ENCODE measurements at regions not wholly inside any gene's neighbourhood (a gene's known extent, or its start where the extent isn't known, plus 50 kb on each side); places are given as distances from the start of the nearest gene placed in this dataset.

- Mint-ChIP-seq H3K9me3 (ENCODE audit: unreplicated experiment) (no peaks in the 10 kb centered on the region), H3K4me3 (ENCODE audit: unreplicated experiment) (no peak overlapping the region), H3K4me1 (ENCODE audit: insufficient read depth, unreplicated experiment) (no peaks in the 10 kb centered on the region), H3K27me3 (ENCODE audit: insufficient read depth, unreplicated experiment) (no peaks in the 10 kb centered on the region), H3K27ac (ENCODE audit: low read depth, unreplicated experiment) (no peak overlapping the region), H3K36me3 (ENCODE audit: insufficient read depth, unreplicated experiment) (no peaks in the 10 kb centered on the region)
- ChIA-PET POLR2A (interaction anchor here (0.6 kb wide), 1 partner anchor 1595 kb away, joined by 3 read pairs; no protein-coding TSS in a partner anchor), CTCF (interaction anchor here (1.1 to 3.3 kb wide), 5 partner anchors 15 to 452 kb away, joined by 3 to 17 read pairs (median 3); no protein-coding TSS in a partner anchor)
- TF ChIP-seq, protein P1, sequence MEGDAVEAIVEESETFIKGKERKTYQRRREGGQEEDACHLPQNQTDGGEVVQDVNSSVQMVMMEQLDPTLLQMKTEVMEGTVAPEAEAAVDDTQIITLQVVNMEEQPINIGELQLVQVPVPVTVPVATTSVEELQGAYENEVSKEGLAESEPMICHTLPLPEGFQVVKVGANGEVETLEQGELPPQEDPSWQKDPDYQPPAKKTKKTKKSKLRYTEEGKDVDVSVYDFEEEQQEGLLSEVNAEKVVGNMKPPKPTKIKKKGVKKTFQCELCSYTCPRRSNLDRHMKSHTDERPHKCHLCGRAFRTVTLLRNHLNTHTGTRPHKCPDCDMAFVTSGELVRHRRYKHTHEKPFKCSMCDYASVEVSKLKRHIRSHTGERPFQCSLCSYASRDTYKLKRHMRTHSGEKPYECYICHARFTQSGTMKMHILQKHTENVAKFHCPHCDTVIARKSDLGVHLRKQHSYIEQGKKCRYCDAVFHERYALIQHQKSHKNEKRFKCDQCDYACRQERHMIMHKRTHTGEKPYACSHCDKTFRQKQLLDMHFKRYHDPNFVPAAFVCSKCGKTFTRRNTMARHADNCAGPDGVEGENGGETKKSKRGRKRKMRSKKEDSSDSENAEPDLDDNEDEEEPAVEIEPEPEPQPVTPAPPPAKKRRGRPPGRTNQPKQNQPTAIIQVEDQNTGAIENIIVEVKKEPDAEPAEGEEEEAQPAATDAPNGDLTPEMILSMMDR (IDR thresholded peaks at IDR 0.05; ENCODE audit: unreplicated experiment) = no peak
- BruUV-seq (replicated peaks) = no TSS peak
- intact Hi-C loops (cut with micrococcal nuclease) = no loop called here
- no peak for DNase-seq (ENCODE audit: unreplicated experiment)
Measured at GRCh38 chr5:164051745-164052144, 546.3 kb downstream of the MAT2B start.

GRCh38 chr5:164052536-164053093 lies 547.2 kb downstream of the MAT2B start:
- CTCF ChIA-PET = interaction anchor here (1.1 to 3.3 kb wide), 5 partner anchors 8 to 451 kb away, joined by 3 to 17 read pairs (median 3); no protein-coding TSS in a partner anchor
- no peak overlapping the region for H3K4me3 Mint-ChIP-seq (ENCODE audit: unreplicated experiment)

DNA sequence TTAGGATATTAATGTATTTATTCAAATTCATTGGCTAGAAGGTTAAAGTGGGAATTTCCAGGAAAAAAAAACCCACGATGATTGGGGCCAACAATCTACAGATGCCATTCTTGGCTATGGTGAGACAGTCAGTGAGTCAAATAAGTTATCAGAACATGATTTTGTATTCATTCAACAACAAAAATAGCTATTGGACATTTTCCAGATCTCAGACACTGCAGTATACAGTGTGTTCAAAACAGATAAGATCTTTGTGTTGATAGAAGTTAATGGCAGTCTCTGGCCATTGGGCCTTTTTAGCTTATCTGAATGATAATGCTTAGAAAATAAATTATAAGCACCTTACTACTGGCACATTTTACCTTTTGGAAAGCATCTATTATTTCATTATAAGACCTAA lies 547.7 kb downstream of the MAT2B start:
- no peak overlapping the region for H3K27ac Mint-ChIP-seq (ENCODE audit: low read depth, unreplicated experiment)
- TF ChIP-seq, protein P1 (IDR thresholded peaks at IDR 0.05; ENCODE audit: unreplicated experiment) = no peak
- H3K4me1 Mint-ChIP-seq (ENCODE audit: insufficient read depth, unreplicated experiment) = no peaks in the 10 kb centered on the region
- intact Hi-C loops (cut with micrococcal nuclease) = no loop called here
- no peaks in the 10 kb centered on the region for H3K27me3 Mint-ChIP-seq (ENCODE audit: insufficient read depth, unreplicated experiment)
- DNase-seq (ENCODE audit: unreplicated experiment) = no peak
- POLR2A ChIA-PET = interaction anchor here (0.5 kb wide), 1 partner anchor 17 kb away, joined by 3 read pairs; no protein-coding TSS in a partner anchor
- no peak overlapping the region for H3K4me3 Mint-ChIP-seq (ENCODE audit: unreplicated experiment)
- CTCF ChIA-PET = interaction anchor here (0.6 to 3.3 kb wide), 6 partner anchors 8 to 451 kb away, joined by 3 to 17 read pairs (median 3); no protein-coding TSS in a partner anchor
- no TSS peak for BruUV-seq (replicated peaks)
- H3K36me3 Mint-ChIP-seq (ENCODE audit: insufficient read depth, unreplicated experiment) = no peaks in the 10 kb centered on the region
- H3K9me3 Mint-ChIP-seq (ENCODE audit: unreplicated experiment) = no peaks in the 10 kb centered on the region

More at GRCh38 chr5:164052536-164053093, 547.2 kb downstream of the MAT2B start:
- no TSS peak for BruUV-seq (replicated peaks)
- Mint-ChIP-seq H3K27me3 (ENCODE audit: insufficient read depth, unreplicated experiment) (no peaks in the 10 kb centered on the region), H3K27ac (ENCODE audit: low read depth, unreplicated experiment) (no peak overlapping the region), H3K4me1 (ENCODE audit: insufficient read depth, unreplicated experiment) (no peaks in the 10 kb centered on the region), H3K9me3 (ENCODE audit: unreplicated experiment) (no peaks in the 10 kb centered on the region), H3K36me3 (ENCODE audit: insufficient read depth, unreplicated experiment) (no peaks in the 10 kb centered on the region)
- intact Hi-C loops (cut with micrococcal nuclease) = no loop called here
- DNase-seq (ENCODE audit: unreplicated experiment) = peak; percentile 9
- POLR2A ChIA-PET = no interaction called here
- TF ChIP-seq, protein P1 (IDR thresholded peaks at IDR 0.05; ENCODE audit: unreplicated experiment) = no peak

DNA sequence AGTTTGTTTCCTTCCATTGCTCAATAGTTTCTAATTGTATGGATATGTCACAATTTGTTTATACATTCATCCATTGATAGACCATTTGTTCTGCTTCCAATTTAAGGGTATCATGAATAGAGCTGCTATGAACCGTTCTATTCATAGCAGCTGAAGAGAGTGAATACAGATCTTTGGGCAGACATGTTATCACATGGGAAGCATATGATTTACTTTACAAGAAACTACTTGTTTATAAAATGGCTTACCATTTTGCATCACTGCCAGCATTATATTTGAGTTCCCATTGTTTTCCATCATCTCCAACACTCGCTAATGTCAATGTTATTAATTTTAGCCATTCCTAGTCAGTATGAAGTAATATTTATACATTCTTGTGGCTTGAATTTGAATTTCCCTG lies 549.0 kb downstream of the MAT2B start:
- no peaks in the 10 kb centered on the region for H3K36me3 Mint-ChIP-seq (ENCODE audit: insufficient read depth, unreplicated experiment)
- DNase-seq (ENCODE audit: unreplicated experiment) = no peak
- intact Hi-C loops (cut with micrococcal nuclease) = no loop called here
- H3K9me3 Mint-ChIP-seq (ENCODE audit: unreplicated experiment) = no peaks in the 10 kb centered on the region
- CTCF ChIA-PET = interaction anchor here (0.6 kb wide), 1 partner anchor 452 kb away, joined by 7 read pairs; no protein-coding TSS in a partner anchor
- H3K27ac Mint-ChIP-seq (ENCODE audit: low read depth, unreplicated experiment) = no peak overlapping the region
- POLR2A ChIA-PET = interaction anchor here (0.6 kb wide), 1 partner anchor 32 kb away, joined by 3 read pairs; no protein-coding TSS in a partner anchor
- no TSS peak for BruUV-seq (replicated peaks)
- no peaks in the 10 kb centered on the region for H3K4me1 Mint-ChIP-seq (ENCODE audit: insufficient read depth, unreplicated experiment)
- H3K27me3 Mint-ChIP-seq (ENCODE audit: insufficient read depth, unreplicated experiment) = no peaks in the 10 kb centered on the region
- H3K4me3 Mint-ChIP-seq (ENCODE audit: unreplicated experiment) = no peak overlapping the region
- TF ChIP-seq, protein P1 (IDR thresholded peaks at IDR 0.05; ENCODE audit: unreplicated experiment) = no peak

Measured in MCF 10A (cell line).